GM18873 (cell line): ENCODE measurements at regions not wholly inside any gene's neighbourhood (a gene's known extent, or its start where the extent isn't known, plus 50 kb on each side); places are given as distances from the start of the nearest gene placed in this dataset.

ENCODE experiments used
- ATAC-seq: cut with Tn5 transposase; IDR thresholded peaks from one replicate; pipeline ENCODE4 v1.9.1; 2021; ENCODE audit warnings: mild to moderate bottlenecking, moderate library complexity, moderate number of reproducible peaks; ENCODE audit not compliant: unreplicated experiment, low FRiP score

GRCh38 chr7:115113131-115113530, 191.2 kb downstream of the MDFIC start:
- no peak for ATAC-seq

- ATAC-seq = no peak
These were observed 188.6 kb downstream of the MDFIC start for GRCh38 chr7:115110523-115110922.

- ATAC-seq = no peak
These were observed 184.4 kb downstream of the MDFIC start for GRCh38 chr7:115106316-115106715.

GRCh38 chr7:115102738-115103137, 180.8 kb downstream of the MDFIC start:
- ATAC-seq = no peak

GRCh38 chr7:115101199-115101598, 179.3 kb downstream of the MDFIC start:
- no peak for ATAC-seq

- no peak for ATAC-seq
These were observed 178.0 kb downstream of the MDFIC start for GRCh38 chr7:115099906-115100305.

GRCh38 chr7:115097175-115097671, 175.3 kb downstream of the MDFIC start:
- ATAC-seq = no peak

- no peak for ATAC-seq
These were observed 174.4 kb downstream of the MDFIC start for GRCh38 chr7:115096262-115096661.

- no peak for ATAC-seq
These were observed 172.3 kb downstream of the MDFIC start for GRCh38 chr7:115094163-115094562.

- ATAC-seq = no peak
These were observed 167.0 kb downstream of the MDFIC start for GRCh38 chr7:115088893-115089292.

GRCh38 chr7:115087437-115087836, 165.5 kb downstream of the MDFIC start:
- ATAC-seq = no peak

GRCh38 chr7:115086146-115086841, 164.4 kb downstream of the MDFIC start:
- no peak for ATAC-seq

GRCh38 chr7:115085421-115085820, 163.5 kb downstream of the MDFIC start:
- ATAC-seq = no peak

- ATAC-seq = no peak
These were observed 162.0 kb downstream of the MDFIC start for GRCh38 chr7:115083935-115084334.

- ATAC-seq = no peak
These were observed 159.9 kb downstream of the MDFIC start for GRCh38 chr7:115081772-115082171.

- no peak for ATAC-seq
These were observed 157.0 kb downstream of the MDFIC start for GRCh38 chr7:115078851-115079250.

GRCh38 chr7:115078386-115078785, 156.5 kb downstream of the MDFIC start:
- ATAC-seq = no peak

GRCh38 chr7:115070311-115070710, 148.4 kb downstream of the MDFIC start:
- no peak for ATAC-seq
